ENCODE measurements at regions not wholly inside any gene's neighbourhood (a gene's known extent, or its start where the extent isn't known, plus 50 kb on each side); places are given as distances from the start of the nearest gene placed in this dataset.

GRCh38 chr11:71076525-71077304 lies 175.7 kb downstream of the SHANK2 start (continued):
- TF ChIP-seq SREBF2 (IDR thresholded peaks at IDR 0.05) (no peak), FOSB (CRISPR knock-in tag; IDR thresholded peaks at IDR 0.05) (no peak), CTCF (IDR thresholded peaks at IDR 0.05) (no peak)

- FAIRE-seq (no peak), ATAC-seq (no peak), DNase-seq (ENCODE audit: low read depth in 1 of 2, low spot score in 1 of 2) (no peak)
- Histone ChIP-seq H3K27ac (0 out of 6 replicates have a peak overlapping the region, but pooled peaks of 1 of the 2 experiments have one; percentile 22), H3K9me3 (peaks cover 4% of the 10 kb centered on the region; the same call in 1 of the 3 replicates), H3K4me2 (no peak overlapping the region), H3K4me1 (peaks cover 5% of the 10 kb centered on the region; the same call in 1 of the 3 replicates), H3K4me3 (no peak overlapping the region)
- POLR2A ChIA-PET = no interaction called here
- WGBS (ENCODE audit: missing lambda C conversion rate) = 73% methylated on average over 10 of the region's 10 CpGs
- TF ChIP-seq HMGXB4 (CRISPR knock-in tag; IDR thresholded peaks at IDR 0.05; ENCODE audit: borderline replicate concordance) = no peak
- no peak for TF ChIP-seq E2F6 (IDR thresholded peaks at IDR 0.05; ENCODE audit: borderline replicate concordance, low read depth)
- no peak for TF ChIP-seq RARB (CRISPR knock-in tag; IDR thresholded peaks at IDR 0.05)
- TF ChIP-seq GATA3 (IDR thresholded peaks at IDR 0.05; ENCODE audit: borderline replicate concordance) = no peak
- TF ChIP-seq FOSB (CRISPR knock-in tag; IDR thresholded peaks at IDR 0.05) = no peak
- TF ChIP-seq MYC (IDR thresholded peaks at IDR 0.05; ENCODE audit: borderline replicate concordance, low read length) = no peak
- no peak for TF ChIP-seq FOXS1 (CRISPR knock-in tag; IDR thresholded peaks at IDR 0.05)
- no peak for TF ChIP-seq ZFP36 (IDR thresholded peaks at IDR 0.05; ENCODE audit: borderline replicate concordance, partially characterized antibody)
- TF ChIP-seq EP300 (IDR thresholded peaks at IDR 0.05) = no peak
- TF ChIP-seq SREBF2 (IDR thresholded peaks at IDR 0.05) = no peak
- no peak for TF ChIP-seq RCOR1 (IDR thresholded peaks at IDR 0.05; ENCODE audit: low read depth, low read length)
- no peak for TF ChIP-seq MAFK (IDR thresholded peaks at IDR 0.05; ENCODE audit: partially characterized antibody)
- CTCF ChIA-PET = interaction anchor here (0.6 to 2.1 kb wide), 5 partner anchors 11 to 321 kb away, joined by 3 to 5 read pairs (median 3); no protein-coding TSS in a partner anchor
These were observed 176.4 kb downstream of the SHANK2 start for GRCh38 chr11:71075871-71076420.

- WGBS (ENCODE audit: missing lambda C conversion rate) = 91% methylated on average over 9 of the region's 14 CpGs
- H3K27ac ChIP-seq = no peak overlapping the region
- H3K4me1 ChIP-seq = peaks cover 5% of the 10 kb centered on the region; the same call in 1 of the 3 replicates
- no peak overlapping the region for H3K4me3 ChIP-seq
- no peak overlapping the region for H3K4me2 ChIP-seq
- CTCF ChIA-PET = interaction anchor here (2.1 kb wide), 1 partner anchor 12 kb away, joined by 5 read pairs; no protein-coding TSS in a partner anchor
- FAIRE-seq (no peak), DNase-seq (ENCODE audit: low read depth in 1 of 2, low spot score in 1 of 2) (no peak), ATAC-seq (no peak)
- POLR2A ChIA-PET = no interaction called here
- H3K9me3 ChIP-seq = peaks cover 4% of the 10 kb centered on the region; the same call in 1 of the 3 replicates
- TF ChIP-seq SMC3 (IDR thresholded peaks at IDR 0.05) (no peak), ZNF302 (CRISPR knock-in tag; IDR thresholded peaks at IDR 0.05) (no peak), HOXA7 (CRISPR knock-in tag; IDR thresholded peaks at IDR 0.05) (no peak), MAX (IDR thresholded peaks at IDR 0.05) (no peak), JUNB (IDR thresholded peaks at IDR 0.05) (no peak), NFE2L2 (conservative IDR thresholded peaks at IDR 0.05; ENCODE audit: low read length) (no peak), ESRRA (IDR thresholded peaks at IDR 0.05; ENCODE audit: borderline replicate concordance, low read length) (no peak), POLR2AphosphoS2 (conservative IDR thresholded peaks at IDR 0.05; ENCODE audit: low read length) (no peak), ATOH8 (CRISPR knock-in tag; IDR thresholded peaks at IDR 0.05; ENCODE audit: low read depth) (no peak), MYC (IDR thresholded peaks at IDR 0.05; ENCODE audit: borderline replicate concordance, low read length) (no peak), ZFP36 (IDR thresholded peaks at IDR 0.05; ENCODE audit: borderline replicate concordance, partially characterized antibody) (no peak), MAFK (IDR thresholded peaks at IDR 0.05; ENCODE audit: partially characterized antibody) (no peak), GATA3 (IDR thresholded peaks at IDR 0.05; ENCODE audit: borderline replicate concordance) (no peak), SREBF2 (IDR thresholded peaks at IDR 0.05) (no peak), CHD4 (IDR thresholded peaks at IDR 0.05; ENCODE audit: borderline replicate concordance) (no peak), E2F6 (IDR thresholded peaks at IDR 0.05; ENCODE audit: borderline replicate concordance, low read depth) (no peak), JUN (IDR thresholded peaks at IDR 0.05) (no peak), ZSCAN20 (CRISPR knock-in tag; IDR thresholded peaks at IDR 0.05) (no peak)
These were observed 177.2 kb downstream of the SHANK2 start for GRCh38 chr11:71075116-71075720.

All from A549 (cell line).